ENCODE measurements at regions not wholly inside any gene's neighbourhood (a gene's known extent, or its start where the extent isn't known, plus 50 kb on each side); places are given as distances from the start of the nearest gene placed in this dataset.
A peak's percentile ranks its signal among the peaks of the same experiment; 100 is the strongest.

DNA sequence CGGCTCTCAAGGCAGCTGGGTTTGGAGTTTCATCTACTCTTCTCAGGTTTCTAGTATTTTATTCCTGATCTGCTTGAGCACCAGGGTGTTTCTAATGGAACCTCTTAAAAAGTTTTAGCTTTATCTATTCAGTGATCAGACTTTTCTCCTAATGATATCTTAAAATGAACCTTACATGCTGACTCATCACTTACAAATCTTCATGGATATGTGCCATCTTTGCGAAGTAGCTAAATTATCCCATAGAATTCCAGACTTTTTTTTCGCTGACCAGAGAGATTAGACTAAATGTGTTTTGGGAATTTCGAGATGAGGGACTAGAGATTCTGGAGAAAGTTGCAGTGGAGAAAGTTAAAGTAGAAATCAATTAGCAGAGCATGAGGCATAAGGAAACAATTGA is 401.0 kb downstream of the GRB14 start:
- no peak overlapping the region for H3K23ac ChIP-seq (ENCODE audit: insufficient read length)
- CTCF ChIA-PET (ENCODE audit: partially characterized antibody): no interaction called here

More for the DNA sequence above, 401.0 kb downstream of the GRB14 start:
- TF ChIP-seq MAFK (IDR thresholded peaks at IDR 0.05; ENCODE audit: low read depth, low read length): peak; percentile 71; the same call in 1 of the 2 replicates
- no peak for TF ChIP-seq GABPA (IDR thresholded peaks at IDR 0.05; ENCODE audit: borderline replicate concordance, insufficient read depth, low read length)
- H3K27me3 ChIP-seq (replicated peaks in 1 of 4; ENCODE audit: control insufficient read depth in 3 of 4, extremely low read depth in 1 of 4, insufficient read depth in 3 of 4, low read length in 3 of 4): no peaks in the 10 kb centered on the region
- no peak overlapping the region for H2BK12ac ChIP-seq (ENCODE audit: low read depth, low read length)
- H3K4me3 ChIP-seq (ENCODE audit: extremely low read depth in 1 of 4, insufficient read depth in 2 of 4, low read depth in 3 of 4, low read length in 4 of 4): no peak overlapping the region
- H3K79me1 ChIP-seq (ENCODE audit: low read depth, low read length): no peaks in the 10 kb centered on the region
- H3K79me2 ChIP-seq (ENCODE audit: control insufficient read depth in 1 of 2, insufficient read depth in 2 of 2, low read length in 2 of 2): no peaks in the 10 kb centered on the region
- 95% methylated on average over 4 of the region's 4 CpGs; no CpG with 5 or more reads in 1 of the 2 experiments for WGBS, 2 experiments (ENCODE audit: extremely low coverage in 1 of 2, insufficient coverage in 1 of 2, insufficient read length in 1 of 2, insufficient replicate concordance in 2 of 2, low coverage in 1 of 2, low lambda C conversion rate in 2 of 2, missing lambda C conversion rate in 1 of 2)
- no peak overlapping the region for H3K9ac ChIP-seq (replicated peaks in 1 of 4; ENCODE audit: extremely low read depth in 1 of 4, low read depth in 3 of 4, low read length in 3 of 4)
- H2AFZ ChIP-seq (ENCODE audit: low read length): 0 out of 2 replicates have a peak overlapping the region, but pooled peaks have one; percentile 30
- DNase-seq (ENCODE audit: low read depth in 1 of 2, low spot score in 2 of 2): no peak
- no peak overlapping the region for H3K4ac ChIP-seq (replicated peaks; ENCODE audit: insufficient read length, low read depth, low read length)
- no peak overlapping the region for H4K8ac ChIP-seq (ENCODE audit: extremely low read depth, insufficient read depth, low read length)
- H3K9me3 ChIP-seq (ENCODE audit: insufficient read depth in 2 of 2, low read depth in 1 of 2, low read length in 1 of 2): no peaks in the 10 kb centered on the region
- H4K91ac ChIP-seq (replicated peaks; ENCODE audit: insufficient read length, low read length): no peak overlapping the region
- no peaks in the 10 kb centered on the region for H4K20me1 ChIP-seq (replicated peaks in 1 of 2; ENCODE audit: control insufficient read depth in 1 of 2, insufficient read depth in 2 of 2, low read length in 2 of 2)
- H4K5ac ChIP-seq (ENCODE audit: insufficient read length, low read depth, low read length): no peak overlapping the region
- no peak overlapping the region for H3K56ac ChIP-seq (replicated peaks; ENCODE audit: insufficient read length, low read depth, low read length)
- no peak overlapping the region for H2BK15ac ChIP-seq (ENCODE audit: low read length)
- H3K18ac ChIP-seq (ENCODE audit: extremely low read depth, low read length): no peak overlapping the region
- POLR2A ChIA-PET (ENCODE audit: partially characterized antibody): no interaction called here
- no peak overlapping the region for H2BK120ac ChIP-seq (replicated peaks; ENCODE audit: low read depth, low read length)
- no peak overlapping the region for H3K4me2 ChIP-seq (ENCODE audit: insufficient read depth in 1 of 2, low read depth in 2 of 2, low read length in 2 of 2)
- FAIRE-seq: no peak
- no peak overlapping the region for H3K14ac ChIP-seq (ENCODE audit: insufficient read length)
- H2BK20ac ChIP-seq (ENCODE audit: low read length): no peak overlapping the region
- no peaks in the 10 kb centered on the region for H3K36me3 ChIP-seq (ENCODE audit: control insufficient read depth in 2 of 4, insufficient read depth in 4 of 4, low read length in 3 of 4)
- no peaks in the 10 kb centered on the region for H3K4me1 ChIP-seq (replicated peaks in 1 of 4; ENCODE audit: control insufficient read depth in 3 of 4, insufficient read depth in 4 of 4, low read length in 3 of 4)
- H2AK5ac ChIP-seq (ENCODE audit: low read depth, low read length): no peak overlapping the region
- H3K23me2 ChIP-seq (ENCODE audit: low read depth, low read length): no peaks in the 10 kb centered on the region
- H2BK5ac ChIP-seq (ENCODE audit: low read depth, low read length): no peak overlapping the region
- H3K27ac ChIP-seq (ENCODE audit: low read depth, low read length): no peak overlapping the region

Data from H1 (cell line).